CD14-positive monocyte (primary cell): ENCODE measurements at regions not wholly inside any gene's neighbourhood (a gene's known extent, or its start where the extent isn't known, plus 50 kb on each side); places are given as distances from the start of the nearest gene placed in this dataset.

ENCODE experiments used
- DNase-seq, 3 donors: peaks; one replicate each; pipeline ENCODE4 v3.0.0-alpha.2; 2011 to 2022
- H2AFZ ChIP-seq: 2 replicates; pipeline ENCODE4 v1.6.0; 2012; ENCODE audit warnings: mild to moderate bottlenecking, low read depth, low read length, inconsistent platforms; ENCODE audit not compliant: insufficient read depth, poor library complexity, severe bottlenecking
- H3K27ac ChIP-seq, 2 donors: 1 replicate in 1 of 2; 2 replicates in 1 of 2; pipeline ENCODE4 v1.5.1; 2012 to 2013; ENCODE audit warnings: low read length in 2 of 2, control low read depth in 1 of 2, inconsistent platforms in 1 of 2, low read depth in 1 of 2, mild to moderate bottlenecking in 1 of 2
- H3K27me3 ChIP-seq, 2 donors: one replicate each; pipeline versions ENCODE4 v1.6.0 to v1.6.1; 2011 to 2013; ENCODE audit warnings: low read length in 2 of 2; ENCODE audit not compliant: control insufficient read depth in 2 of 2, insufficient read depth in 2 of 2
- H3K36me3 ChIP-seq, 2 donors: replicated peaks in 1 of 2; 1 replicate in 1 of 2; 2 replicates in 1 of 2; pipeline versions ENCODE4 v1.5.1 to v1.6.1; 2012 to 2013; ENCODE audit warnings: low read length in 2 of 2, control low read depth in 1 of 2, inconsistent platforms in 1 of 2, mild to moderate bottlenecking in 1 of 2; ENCODE audit not compliant: insufficient read depth in 2 of 2, control insufficient read depth in 1 of 2
- H3K4me1 ChIP-seq, 2 donors: 1 replicate in 1 of 2; 2 replicates in 1 of 2; pipeline versions ENCODE4 v1.5.1 to v1.6.1; 2012 to 2013; ENCODE audit warnings: low read length in 2 of 2, control low read depth in 1 of 2, inconsistent platforms in 1 of 2, mild to moderate bottlenecking in 1 of 2, moderate library complexity in 1 of 2; ENCODE audit not compliant: insufficient read depth in 2 of 2, control insufficient read depth in 1 of 2
- H3K4me2 ChIP-seq: replicated peaks from 2 replicates; pipeline ENCODE3; 2012; ENCODE audit warnings: low read length, moderate library complexity, mild to moderate bottlenecking; ENCODE audit not compliant: poor library complexity, severe bottlenecking; ENCODE audit errors: extremely low read depth
- H3K4me3 ChIP-seq, 3 experiments: fragments of 200-600 bp in 1 of 3; sonication (generic) in 1 of 3; replicated peaks in 1 of 3; 1 replicate in 2 of 3; 2 replicates in 1 of 3; pipeline ENCODE4 v1.5.1; 2011 to 2013; ENCODE audit warnings: low read length in 3 of 3, mild to moderate bottlenecking in 3 of 3, control low read depth in 2 of 3, low read depth in 2 of 3, inconsistent platforms in 1 of 3, moderate library complexity in 1 of 3
- H3K79me2 ChIP-seq: 2 replicates; pipeline ENCODE4 v1.6.0; 2012; ENCODE audit warnings: mild to moderate bottlenecking, control low read depth, inconsistent platforms, low read length, moderate library complexity; ENCODE audit not compliant: insufficient read depth
- H3K9ac ChIP-seq: 2 replicates; pipeline ENCODE4 v1.6.0; 2017; ENCODE audit warnings: low read length, mild to moderate bottlenecking; ENCODE audit not compliant: insufficient read depth, poor library complexity, severe bottlenecking
- H3K9me3 ChIP-seq, 2 donors: replicated peaks in 1 of 2; 1 replicate in 1 of 2; 2 replicates in 1 of 2; pipeline versions ENCODE4 v1.5.1 to v1.6.1; 2012 to 2013; ENCODE audit warnings: low read length in 2 of 2, control low read depth in 1 of 2; ENCODE audit not compliant: control insufficient read depth in 1 of 2, insufficient read depth in 1 of 2
- H4K20me1 ChIP-seq: 2 replicates; pipeline ENCODE4 v1.6.0; 2012; ENCODE audit warnings: mild to moderate bottlenecking, low read length, control low read depth, moderate library complexity; ENCODE audit not compliant: insufficient read depth
- H3K27ac Mint-ChIP-seq, 7 donors: one replicate each; pipeline ENCODE4 v1.8.0; 2020; ENCODE audit warnings: mild to moderate bottlenecking in 7 of 7, mixed read lengths in 7 of 7, moderate library complexity in 6 of 7, inconsistent platforms in 2 of 7
- H3K27me3 Mint-ChIP-seq, 3 donors: one replicate each; pipeline ENCODE4 v1.8.0; 2021 to 2022; ENCODE audit warnings: low read depth in 3 of 3, mild to moderate bottlenecking in 3 of 3, mixed read lengths in 3 of 3, moderate library complexity in 3 of 3, inconsistent platforms in 1 of 3
- H3K36me3 Mint-ChIP-seq, 2 donors: one replicate each; pipeline ENCODE4 v1.8.0; 2020; ENCODE audit warnings: mixed read lengths in 2 of 2, inconsistent platforms in 1 of 2, mild to moderate bottlenecking in 1 of 2
- H3K4me1 Mint-ChIP-seq: one replicate; pipeline ENCODE4 v1.8.0; 2020; ENCODE audit warnings: mild to moderate bottlenecking, mixed read lengths
- H3K4me3 Mint-ChIP-seq, 2 donors: one replicate each; pipeline ENCODE4 v1.8.0; 2020; ENCODE audit warnings: mild to moderate bottlenecking in 2 of 2, mixed read lengths in 2 of 2, moderate library complexity in 1 of 2
- H3K9me3 Mint-ChIP-seq, 7 donors: one replicate each; pipeline ENCODE4 v1.8.0; 2020 to 2022; ENCODE audit warnings: mixed read lengths in 7 of 7, mild to moderate bottlenecking in 6 of 7, moderate library complexity in 6 of 7, inconsistent platforms in 2 of 7
- WGBS: methylation state at CpG from one replicate; pipeline ENCODE4 v1.1.5; 2013; ENCODE audit warnings: missing lambda C conversion rate; ENCODE audit not compliant: insufficient coverage; 5-methylcytosine and 5-hydroxymethylcytosine counted together
- intact Hi-C, 2 donors: fragments of 100-400 bp; cut with micrococcal nuclease; formaldehyde crosslinking; loops; one replicate each; pipeline versions ENCODE4 v1.15.0 to v1.15.1; 2023
- TF ChIP-seq, protein P1 (sequence below): fragments of 200-600 bp; IDR thresholded peaks from one replicate; pipeline ENCODE4 v1.8.0; 2022; ENCODE audit warnings: antibody characterized with exemption, mild to moderate bottlenecking

GRCh38 chrX:10380300-10380699, 223.5 kb downstream of the CLCN4 start:
- no peaks in the 10 kb centered on the region for H3K27me3 ChIP-seq
- H3K79me2 ChIP-seq = no peaks in the 10 kb centered on the region
- H3K4me2 ChIP-seq = no peak overlapping the region
- H3K9me3 Mint-ChIP-seq = peaks cover 0 to 15% (median 6%) of the 10 kb centered on the region in 7 donors
- H3K4me1 ChIP-seq = no peaks in the 10 kb centered on the region
- no peak overlapping the region for H3K9ac ChIP-seq
- no peak overlapping the region for H3K4me3 Mint-ChIP-seq
- H3K27me3 Mint-ChIP-seq = peaks cover 0 to 2% (median 0%) of the 10 kb centered on the region in 3 donors
- TF ChIP-seq, protein P1, sequence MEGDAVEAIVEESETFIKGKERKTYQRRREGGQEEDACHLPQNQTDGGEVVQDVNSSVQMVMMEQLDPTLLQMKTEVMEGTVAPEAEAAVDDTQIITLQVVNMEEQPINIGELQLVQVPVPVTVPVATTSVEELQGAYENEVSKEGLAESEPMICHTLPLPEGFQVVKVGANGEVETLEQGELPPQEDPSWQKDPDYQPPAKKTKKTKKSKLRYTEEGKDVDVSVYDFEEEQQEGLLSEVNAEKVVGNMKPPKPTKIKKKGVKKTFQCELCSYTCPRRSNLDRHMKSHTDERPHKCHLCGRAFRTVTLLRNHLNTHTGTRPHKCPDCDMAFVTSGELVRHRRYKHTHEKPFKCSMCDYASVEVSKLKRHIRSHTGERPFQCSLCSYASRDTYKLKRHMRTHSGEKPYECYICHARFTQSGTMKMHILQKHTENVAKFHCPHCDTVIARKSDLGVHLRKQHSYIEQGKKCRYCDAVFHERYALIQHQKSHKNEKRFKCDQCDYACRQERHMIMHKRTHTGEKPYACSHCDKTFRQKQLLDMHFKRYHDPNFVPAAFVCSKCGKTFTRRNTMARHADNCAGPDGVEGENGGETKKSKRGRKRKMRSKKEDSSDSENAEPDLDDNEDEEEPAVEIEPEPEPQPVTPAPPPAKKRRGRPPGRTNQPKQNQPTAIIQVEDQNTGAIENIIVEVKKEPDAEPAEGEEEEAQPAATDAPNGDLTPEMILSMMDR = no peak
- H3K9me3 ChIP-seq = peaks cover 7 to 12% of the 10 kb centered on the region in 2 donors
- no CpG with 5 or more reads among the region's 2 CpGs for WGBS
- H2AFZ ChIP-seq = no peak overlapping the region
- H3K4me3 ChIP-seq = no peak overlapping the region
- no peak for DNase-seq
- H3K36me3 ChIP-seq = no peaks in the 10 kb centered on the region
- H3K4me1 Mint-ChIP-seq = peaks cover 3% of the 10 kb centered on the region
- H3K27ac ChIP-seq = no peak overlapping the region
- no peaks in the 10 kb centered on the region for H4K20me1 ChIP-seq
- H3K36me3 Mint-ChIP-seq = no peaks in the 10 kb centered on the region
- intact Hi-C loops = no loop called here
- no peak overlapping the region for H3K27ac Mint-ChIP-seq

- H3K9ac ChIP-seq = no peak overlapping the region
- Mint-ChIP-seq H3K36me3 (no peaks in the 10 kb centered on the region), H3K4me3 (no peak overlapping the region), H3K4me1 (peaks cover 3% of the 10 kb centered on the region), H3K9me3 (peaks cover under 1 to 13% (median 5%) of the 10 kb centered on the region in 7 donors), H3K27ac (no peak overlapping the region), H3K27me3 (peaks cover 0 to 2% (median 0%) of the 10 kb centered on the region in 3 donors)
- no peak overlapping the region for H2AFZ ChIP-seq
- no peaks in the 10 kb centered on the region for H3K4me1 ChIP-seq
- no peak overlapping the region for H3K4me3 ChIP-seq
- no peaks in the 10 kb centered on the region for H3K27me3 ChIP-seq
- H3K4me2 ChIP-seq = no peak overlapping the region
- peaks cover 6 to 11% of the 10 kb centered on the region in 2 donors for H3K9me3 ChIP-seq
- no peaks in the 10 kb centered on the region for H3K36me3 ChIP-seq
- no peak for DNase-seq
- H4K20me1 ChIP-seq = no peaks in the 10 kb centered on the region
- WGBS = no CpG with 5 or more reads among the region's 1 CpG
- H3K79me2 ChIP-seq = no peaks in the 10 kb centered on the region
- intact Hi-C loops = no loop called here
- TF ChIP-seq, protein P1 = no peak
- H3K27ac ChIP-seq = no peak overlapping the region
Observed at GRCh38 chrX:10381193-10381592, 224.4 kb downstream of the CLCN4 start.
